Tibial artery (tissue), 4 donors: ENCODE measurements at regions not wholly inside any gene's neighbourhood (a gene's known extent, or its start where the extent isn't known, plus 50 kb on each side); places are given as distances from the start of the nearest gene placed in this dataset.

Experiments used
- DNase-seq, 2 donors: peaks; one replicate each; pipeline ENCODE4 v3.0.0-alpha.2; 2019
- H3K27ac ChIP-seq, 2 donors: fragments of 200-600 bp; sonication (generic) in 1 of 2; 1 replicate in 1 of 2; 2 replicates in 1 of 2; pipeline ENCODE4 v1.5.1; 2018 to 2019; ENCODE audit warnings: mild to moderate bottlenecking in 1 of 2
- H3K27me3 ChIP-seq, 2 donors: fragments of 200-600 bp; sonication (generic) in 1 of 2; one replicate each; pipeline versions ENCODE4 v1.5.1 to v1.6.0; 2016 to 2019
- H3K36me3 ChIP-seq, 3 donors: fragments of 200-600 bp; sonication (generic) in 2 of 3; one replicate each; pipeline ENCODE4 v1.5.1; 2016 to 2019; ENCODE audit warnings: mild to moderate bottlenecking in 2 of 3
- H3K4me1 ChIP-seq, 4 donors: fragments of 200-600 bp; sonication (generic) in 2 of 4; 1 replicate in 3 of 4; 2 replicates in 1 of 4; pipeline ENCODE4 v1.5.1; 2016 to 2019
- H3K4me3 ChIP-seq, 2 donors: fragments of 200-600 bp; sonication (generic) in 1 of 2; 1 replicate in 1 of 2; 2 replicates in 1 of 2; pipeline ENCODE4 v1.5.1; 2018 to 2019; ENCODE audit warnings: mild to moderate bottlenecking in 2 of 2
- H3K9me3 ChIP-seq, 3 donors: fragments of 200-600 bp; sonication (generic) in 1 of 3; one replicate each; pipeline ENCODE4 v1.5.1; 2016 to 2019
- CTCF ChIP-seq, 2 experiments: fragments of 200-600 bp in 1 of 2; fragments of 450-650 bp in 1 of 2; IDR thresholded peaks; one replicate each; pipeline ENCODE4 v1.5.1; 2017 to 2019; ENCODE audit warnings: antibody characterized with exemption in 2 of 2, mild to moderate bottlenecking in 1 of 2, moderate library complexity in 1 of 2
- intact Hi-C: fragments of 100-400 bp; cut with DNase I; formaldehyde crosslinking; loops from one replicate; pipeline ENCODE4 v1.15.0; 2023; ENCODE audit warnings: low total_unique reads

- Histone ChIP-seq H3K36me3 (no peaks in the 10 kb centered on the region), H3K9me3 (peaks cover 0 to 5% (median 4%) of the 10 kb centered on the region in 3 donors), H3K4me1 (no peaks in the 10 kb centered on the region), H3K27ac (no peak overlapping the region), H3K27me3 (no peaks in the 10 kb centered on the region), H3K4me3 (no peak overlapping the region)
- no peak for TF ChIP-seq CTCF (IDR thresholded peaks at IDR 0.05)
- intact Hi-C loops: no loop called here
- DNase-seq: no peak
Observed at GRCh38 chr12:107544937-107545336, 140.7 kb upstream of the PWP1 start.

GRCh38 chr12:107545737-107546353 is 139.8 kb upstream of the PWP1 start:
- H3K4me3 ChIP-seq: no peak overlapping the region
- H3K27ac ChIP-seq: no peak overlapping the region
- no peak for TF ChIP-seq CTCF (IDR thresholded peaks at IDR 0.05)
- H3K27me3 ChIP-seq: no peaks in the 10 kb centered on the region
- H3K36me3 ChIP-seq: no peaks in the 10 kb centered on the region
- peaks cover 0 to 5% (median 4%) of the 10 kb centered on the region in 3 donors for H3K9me3 ChIP-seq
- DNase-seq: no peak
- intact Hi-C loops: no loop called here
- no peaks in the 10 kb centered on the region for H3K4me1 ChIP-seq

- intact Hi-C loops: no loop called here
- no peak for DNase-seq
- H3K27ac ChIP-seq: no peak overlapping the region
Observed at GRCh38 chr12:107547389-107547788, 138.2 kb upstream of the PWP1 start.

GRCh38 chr12:107549651-107550480 is 135.7 kb upstream of the PWP1 start:
- Histone ChIP-seq H3K27ac (no peak overlapping the region), H3K4me1 (no peaks in the 10 kb centered on the region), H3K36me3 (no peaks in the 10 kb centered on the region), H3K9me3 (peaks cover 0 to 5% (median 0%) of the 10 kb centered on the region in 3 donors), H3K4me3 (no peak overlapping the region), H3K27me3 (no peaks in the 10 kb centered on the region)
- DNase-seq: no peak
- intact Hi-C loops: no loop called here
- no peak for TF ChIP-seq CTCF (IDR thresholded peaks at IDR 0.05)

More at GRCh38 chr12:107547389-107547788, 138.2 kb upstream of the PWP1 start:
- TF ChIP-seq CTCF (IDR thresholded peaks at IDR 0.05): no peak
- Histone ChIP-seq H3K36me3 (no peaks in the 10 kb centered on the region), H3K9me3 (peaks cover 0 to 5% (median 0%) of the 10 kb centered on the region in 3 donors), H3K4me1 (no peaks in the 10 kb centered on the region), H3K4me3 (no peak overlapping the region), H3K27me3 (no peaks in the 10 kb centered on the region)

- Histone ChIP-seq H3K36me3 (no peaks in the 10 kb centered on the region), H3K9me3 (peaks cover 0 to 5% (median 0%) of the 10 kb centered on the region in 3 donors), H3K27ac (no peak overlapping the region), H3K4me3 (no peak overlapping the region), H3K4me1 (no peaks in the 10 kb centered on the region), H3K27me3 (no peaks in the 10 kb centered on the region)
- no peak for TF ChIP-seq CTCF (IDR thresholded peaks at IDR 0.05)
- intact Hi-C loops: no loop called here
- no peak for DNase-seq
Observed at GRCh38 chr12:107551434-107551833, 134.2 kb upstream of the PWP1 start.
